Ishikawa (cell line): ENCODE measurements at regions not wholly inside any gene's neighbourhood (a gene's known extent, or its start where the extent isn't known, plus 50 kb on each side); places are given as distances from the start of the nearest gene placed in this dataset.

Experiments used
- CEBPB ChIP-seq: IDR thresholded peaks from 2 replicates; pipeline ENCODE4 v1.6.1; 2012
- CREB1 ChIP-seq: IDR thresholded peaks from 2 replicates; pipeline ENCODE4 v1.6.1; 2012; ENCODE audit warnings: low read depth
- EGR1 ChIP-seq: IDR thresholded peaks from 2 replicates; pipeline ENCODE4 v1.6.1; 2012
- EP300 ChIP-seq: IDR thresholded peaks from 2 replicates; pipeline ENCODE4 v1.6.1; 2012; ENCODE audit warnings: borderline replicate concordance
- FOXM1 ChIP-seq: IDR thresholded peaks from 2 replicates; pipeline ENCODE4 v1.6.1; 2012; ENCODE audit warnings: low read depth, borderline replicate concordance
- NFIC ChIP-seq: IDR thresholded peaks from 2 replicates; pipeline ENCODE4 v1.6.1; 2012
- RAD21 ChIP-seq: IDR thresholded peaks from 2 replicates; pipeline ENCODE4 v1.6.1; 2012; ENCODE audit warnings: low read depth
- TAF1 ChIP-seq: IDR thresholded peaks from 2 replicates; pipeline ENCODE4 v1.6.1; 2012; ENCODE audit warnings: low read depth, mild to moderate bottlenecking
- TCF12 ChIP-seq: IDR thresholded peaks from 2 replicates; pipeline ENCODE4 v1.6.1; 2012; ENCODE audit warnings: low read depth
- YY1 ChIP-seq: IDR thresholded peaks from 2 replicates; pipeline ENCODE4 v1.6.1; 2012; ENCODE audit warnings: low read depth
- ZBTB7A ChIP-seq: IDR thresholded peaks from 2 replicates; pipeline ENCODE4 v1.6.1; 2012; ENCODE audit warnings: low read depth
- TF ChIP-seq, protein P1 (sequence below): IDR thresholded peaks from 2 replicates; pipeline ENCODE4 v1.6.1; 2012; ENCODE audit warnings: low read depth, mild to moderate bottlenecking

DNA sequence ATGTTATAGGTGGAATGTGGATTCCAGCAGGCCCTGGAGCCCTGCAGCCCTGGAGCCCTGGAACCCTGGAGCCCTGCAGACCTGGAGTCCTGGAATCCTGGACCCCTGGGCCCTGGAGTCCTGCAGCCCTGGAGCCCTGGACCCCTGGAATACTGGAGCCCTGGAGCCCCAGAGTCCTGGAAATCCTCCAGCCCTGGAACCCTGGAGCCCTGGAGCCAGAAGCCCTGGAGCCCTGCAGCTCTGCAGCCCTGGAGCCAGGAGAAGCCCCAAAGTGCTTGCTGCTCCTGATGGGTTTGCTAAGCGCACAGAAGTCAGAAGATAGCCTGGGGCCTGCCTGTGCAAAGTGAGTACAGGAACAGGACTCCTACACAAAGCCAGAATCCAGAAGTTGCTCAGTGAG lies 223.1 kb upstream of the PDE10A start:
- TF ChIP-seq TCF12 (no peak), FOXM1 (no peak), EP300 (no peak), YY1 (no peak), CEBPB (no peak), TAF1 (no peak), RAD21 (no peak), NFIC (no peak), CREB1 (no peak), EGR1 (no peak), ZBTB7A (no peak)
- TF ChIP-seq, protein P1, sequence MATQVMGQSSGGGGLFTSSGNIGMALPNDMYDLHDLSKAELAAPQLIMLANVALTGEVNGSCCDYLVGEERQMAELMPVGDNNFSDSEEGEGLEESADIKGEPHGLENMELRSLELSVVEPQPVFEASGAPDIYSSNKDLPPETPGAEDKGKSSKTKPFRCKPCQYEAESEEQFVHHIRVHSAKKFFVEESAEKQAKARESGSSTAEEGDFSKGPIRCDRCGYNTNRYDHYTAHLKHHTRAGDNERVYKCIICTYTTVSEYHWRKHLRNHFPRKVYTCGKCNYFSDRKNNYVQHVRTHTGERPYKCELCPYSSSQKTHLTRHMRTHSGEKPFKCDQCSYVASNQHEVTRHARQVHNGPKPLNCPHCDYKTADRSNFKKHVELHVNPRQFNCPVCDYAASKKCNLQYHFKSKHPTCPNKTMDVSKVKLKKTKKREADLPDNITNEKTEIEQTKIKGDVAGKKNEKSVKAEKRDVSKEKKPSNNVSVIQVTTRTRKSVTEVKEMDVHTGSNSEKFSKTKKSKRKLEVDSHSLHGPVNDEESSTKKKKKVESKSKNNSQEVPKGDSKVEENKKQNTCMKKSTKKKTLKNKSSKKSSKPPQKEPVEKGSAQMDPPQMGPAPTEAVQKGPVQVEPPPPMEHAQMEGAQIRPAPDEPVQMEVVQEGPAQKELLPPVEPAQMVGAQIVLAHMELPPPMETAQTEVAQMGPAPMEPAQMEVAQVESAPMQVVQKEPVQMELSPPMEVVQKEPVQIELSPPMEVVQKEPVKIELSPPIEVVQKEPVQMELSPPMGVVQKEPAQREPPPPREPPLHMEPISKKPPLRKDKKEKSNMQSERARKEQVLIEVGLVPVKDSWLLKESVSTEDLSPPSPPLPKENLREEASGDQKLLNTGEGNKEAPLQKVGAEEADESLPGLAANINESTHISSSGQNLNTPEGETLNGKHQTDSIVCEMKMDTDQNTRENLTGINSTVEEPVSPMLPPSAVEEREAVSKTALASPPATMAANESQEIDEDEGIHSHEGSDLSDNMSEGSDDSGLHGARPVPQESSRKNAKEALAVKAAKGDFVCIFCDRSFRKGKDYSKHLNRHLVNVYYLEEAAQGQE: no peak
